Heart right ventricle (tissue), 16 donors: ENCODE measurements at regions not wholly inside any gene's neighbourhood (a gene's known extent, or its start where the extent isn't known, plus 50 kb on each side); places are given as distances from the start of the nearest gene placed in this dataset.
"Not testable (repeated sequence)": the region's sequence is repeated elsewhere in the genome, so short reads cannot be mapped to it uniquely, and the experiment has no call there.

Experiments
- ATAC-seq, 8 donors: fragments of 200-7000 bp; cut with Tn5 transposase; one replicate each; pipeline ENCODE4 v1.9.1; 2020; ENCODE audit warnings: mild to moderate bottlenecking in 8 of 8, moderate library complexity in 8 of 8, moderate number of reproducible peaks in 1 of 8
- DNase-seq, 2 donors: peaks; one replicate each; pipeline ENCODE4 v3.0.0-alpha.2; 2020
- H3K27ac ChIP-seq, 10 donors: fragments of 200-600 bp; sonication (generic) in 2 of 10; one replicate each; pipeline versions ENCODE4 v1.5.0 to v1.8.0; 2020 to 2022; ENCODE audit warnings: mild to moderate bottlenecking in 3 of 10
- H3K27me3 ChIP-seq, 7 donors: fragments of 200-600 bp; one replicate each; pipeline ENCODE4 v1.8.0; 2021 to 2022; ENCODE audit warnings: mild to moderate bottlenecking in 2 of 7
- H3K36me3 ChIP-seq, 9 donors: fragments of 200-600 bp; sonication (generic) in 1 of 9; one replicate each; pipeline versions ENCODE4 v1.5.0 to v1.8.0; 2020 to 2022; ENCODE audit warnings: mild to moderate bottlenecking in 2 of 9
- H3K4me1 ChIP-seq, 9 donors: fragments of 200-600 bp; sonication (generic) in 1 of 9; one replicate each; pipeline versions ENCODE4 v1.5.0 to v1.8.0; 2020 to 2022; ENCODE audit warnings: mild to moderate bottlenecking in 4 of 9
- H3K4me3 ChIP-seq, 10 donors: fragments of 200-600 bp; sonication (generic) in 2 of 10; one replicate each; pipeline versions ENCODE4 v1.5.0 to v1.8.0; 2020 to 2022; ENCODE audit warnings: mild to moderate bottlenecking in 7 of 10, moderate library complexity in 2 of 10
- H3K9me3 ChIP-seq, 11 donors: fragments of 200-600 bp in 10 of 11; sonication (generic) in 2 of 11; one replicate each; pipeline versions ENCODE4 v1.5.0 to v1.8.0; 2013 to 2022; ENCODE audit warnings: mild to moderate bottlenecking in 2 of 11, control low read depth in 1 of 11, moderate library complexity in 1 of 11
- WGBS, 2 donors: extraction: QIAGEN DNeasy Blood & Tissue Kit; methylation state at CpG; one replicate each; pipeline ENCODE4 v1.1.7; 2013; ENCODE audit warnings: inconsistent platforms in 1 of 2; 5-methylcytosine and 5-hydroxymethylcytosine counted together
- intact Hi-C, 10 donors: fragments of 100-400 bp; cut with DNase I; formaldehyde crosslinking; loops; one replicate each; pipeline versions ENCODE4 v1.11.1 to v1.14.2; 2022
- TF ChIP-seq, protein P1 (sequence below), 9 donors: fragments of 200-600 bp; sonication (generic) in 2 of 9; IDR thresholded peaks; one replicate each; pipeline versions ENCODE4 v1.5.0 to v1.8.0; 2021 to 2022; ENCODE audit warnings: antibody characterized with exemption in 9 of 9, mild to moderate bottlenecking in 5 of 9, moderate library complexity in 1 of 9
- donor health status: Arrhythmogenic right ventricular cardiomyopathy.
- donor health status: ischemic (EF 13 %, LVEDD 7.1; RV severe dilation, severe dysfunction).
- donor health status: healthy with polysubstance abuse.
- donor health status: DM: no; HTN: yes; CAD: no.
- donor health status: DM: no; HTN: no; CAD: no.
- donor health status: ischemic (EF 25% LVEDD 6.9; RV normal size, moderate dysfunction).
- donor health status: ischemic (EF 25% LVEDD 5.7; RV mildly dilated, moderate dysfunction).
- donor health status: healthy.
- donor health status: DM: yes; HTN: yes; CAD: no.
- donor health status: Ischemic cardiomyopathy.
- donor health status: ischemic (EF 35%, LVEDD 5.7; RV mildly dilated, moderate dysfunction).
- donor health status: nonischemic (EF 11% LVEDD 7.7; RV severe dilation, severe dysfunction).
- donor health status: DM: yes; HTN: yes; CAD: no.
- donor health status: PGD.
- donor health status: ischemic (EF 29% LVEDD 5.4; RV normal size, mild dysfunction).
- donor health status: nonischemic (EF 23%, LVEDD 6.1; RV moderate dilation, normal function).

DNA sequence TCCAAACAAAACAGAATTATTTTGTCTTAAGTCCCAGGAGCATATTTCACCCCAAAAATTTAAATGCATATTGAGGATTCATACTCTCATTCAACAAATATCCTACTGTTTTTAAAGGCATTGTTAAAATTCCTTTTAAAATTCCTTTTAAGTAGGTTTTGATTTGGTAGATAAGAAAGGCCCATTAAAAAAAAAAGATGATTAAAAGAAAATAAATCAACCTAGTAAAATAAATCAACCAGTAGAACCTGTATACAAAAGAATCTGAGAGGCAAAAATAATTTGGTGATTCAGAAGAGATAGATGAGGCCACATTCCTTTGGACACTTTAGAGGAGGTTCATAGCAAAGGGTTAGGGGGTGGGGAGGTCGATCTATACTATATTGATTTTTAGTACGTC, 585.3 kb upstream of the TLE4 start:
- Histone ChIP-seq H3K27me3 (no peaks in the 10 kb centered on the region), H3K27ac (no peak overlapping the region), H3K9me3 (no peaks in the 10 kb centered on the region), H3K36me3 (no peaks in the 10 kb centered on the region), H3K4me1 (no peaks in the 10 kb centered on the region), H3K4me3 (no peak overlapping the region)
- ATAC-seq: no peak
- 80 to 81% methylated on average over 2 of the region's 2 CpGs for WGBS, 2 donors
- intact Hi-C loops: no loop called here
- DNase-seq: no peak
- TF ChIP-seq, protein P1, sequence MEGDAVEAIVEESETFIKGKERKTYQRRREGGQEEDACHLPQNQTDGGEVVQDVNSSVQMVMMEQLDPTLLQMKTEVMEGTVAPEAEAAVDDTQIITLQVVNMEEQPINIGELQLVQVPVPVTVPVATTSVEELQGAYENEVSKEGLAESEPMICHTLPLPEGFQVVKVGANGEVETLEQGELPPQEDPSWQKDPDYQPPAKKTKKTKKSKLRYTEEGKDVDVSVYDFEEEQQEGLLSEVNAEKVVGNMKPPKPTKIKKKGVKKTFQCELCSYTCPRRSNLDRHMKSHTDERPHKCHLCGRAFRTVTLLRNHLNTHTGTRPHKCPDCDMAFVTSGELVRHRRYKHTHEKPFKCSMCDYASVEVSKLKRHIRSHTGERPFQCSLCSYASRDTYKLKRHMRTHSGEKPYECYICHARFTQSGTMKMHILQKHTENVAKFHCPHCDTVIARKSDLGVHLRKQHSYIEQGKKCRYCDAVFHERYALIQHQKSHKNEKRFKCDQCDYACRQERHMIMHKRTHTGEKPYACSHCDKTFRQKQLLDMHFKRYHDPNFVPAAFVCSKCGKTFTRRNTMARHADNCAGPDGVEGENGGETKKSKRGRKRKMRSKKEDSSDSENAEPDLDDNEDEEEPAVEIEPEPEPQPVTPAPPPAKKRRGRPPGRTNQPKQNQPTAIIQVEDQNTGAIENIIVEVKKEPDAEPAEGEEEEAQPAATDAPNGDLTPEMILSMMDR (IDR thresholded peaks at IDR 0.05): no peak

DNA sequence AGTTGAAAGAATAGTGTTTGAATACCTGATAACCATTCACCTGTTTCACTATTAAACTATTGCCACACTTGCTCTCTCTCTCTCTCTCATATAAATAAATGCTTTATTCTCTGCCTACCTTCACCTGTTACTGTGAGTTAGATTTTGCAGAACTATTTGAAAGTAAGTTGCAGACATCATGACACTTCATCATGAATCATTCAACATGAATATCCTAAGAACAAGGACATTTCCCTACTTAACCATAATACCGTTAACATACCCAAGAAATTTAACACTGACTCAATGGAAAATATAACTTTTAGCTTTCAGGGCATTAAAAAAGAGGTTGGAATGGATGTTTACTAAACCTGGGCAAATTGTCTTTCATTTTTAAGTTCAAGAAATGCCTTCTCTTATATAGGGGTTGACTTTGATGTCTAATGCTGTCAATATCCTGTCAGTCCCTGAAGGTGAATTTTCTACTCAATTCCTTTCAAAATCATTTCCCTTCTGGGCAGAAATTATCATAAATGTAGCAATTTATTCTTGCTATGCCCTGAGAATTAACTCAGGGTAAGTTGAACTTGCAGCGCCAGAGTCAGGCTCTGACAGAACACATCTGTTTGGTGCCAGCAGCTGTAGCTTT, 582.6 kb upstream of the TLE4 start:
- intact Hi-C loops: no loop called here

DNA sequence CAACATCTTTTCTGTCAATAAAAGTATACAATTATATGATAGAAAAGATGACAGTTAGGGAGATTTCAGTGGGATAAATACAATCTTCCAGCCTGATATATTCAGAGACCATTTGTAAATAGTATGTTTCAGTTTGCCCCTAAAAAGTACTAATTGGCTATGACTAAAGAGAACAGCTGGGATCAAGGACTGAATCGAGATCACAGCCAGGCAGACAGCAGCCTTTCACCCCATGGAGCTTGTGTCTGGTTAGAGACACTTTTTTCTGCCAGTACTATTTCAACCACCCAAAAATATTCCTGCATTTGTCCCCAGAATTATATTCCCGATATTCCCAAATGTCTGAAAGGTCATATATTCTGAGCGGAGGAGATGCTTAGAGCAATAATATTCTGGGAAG, 577.3 kb upstream of the TLE4 start:
- WGBS, 2 donors: 66 to 67% methylated on average over 3 of the region's 3 CpGs

More for the DNA sequence above, 582.6 kb upstream of the TLE4 start:
- Histone ChIP-seq H3K4me3 (no peak overlapping the region), H3K27me3 (no peaks in the 10 kb centered on the region), H3K36me3 (no peaks in the 10 kb centered on the region), H3K27ac (no peak overlapping the region), H3K9me3 (no peaks in the 10 kb centered on the region), H3K4me1 (no peaks in the 10 kb centered on the region)
- whole genome bisulfite sequencing, 2 donors: 78 to 89% methylated on average over 2 of the region's 2 CpGs
- TF ChIP-seq, protein P1 (IDR thresholded peaks at IDR 0.05): no peak
- DNase-seq: no peak
- no peak for ATAC-seq

DNA sequence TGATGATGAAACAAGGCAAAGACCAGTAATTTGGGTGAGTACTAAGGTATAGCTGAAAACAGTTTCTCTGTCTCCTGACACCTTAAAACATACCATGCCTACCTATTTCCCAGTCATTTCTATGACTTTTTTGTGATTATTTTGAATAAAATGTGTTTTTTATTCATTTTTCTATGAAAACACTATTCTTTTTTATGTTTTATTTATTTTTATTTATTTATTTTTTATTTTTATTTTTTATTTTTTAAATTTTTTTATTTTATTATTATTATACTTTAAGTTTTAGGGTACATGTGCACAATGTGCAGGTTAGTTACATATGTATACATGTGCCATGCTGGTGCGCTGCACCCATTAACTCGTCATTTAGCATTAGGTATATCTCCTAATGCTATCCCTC, 576.8 kb upstream of the TLE4 start:
- H3K36me3 ChIP-seq, H3K9me3 ChIP-seq, H3K27me3 ChIP-seq, DNase-seq, H3K4me3 ChIP-seq, intact Hi-C loops, H3K4me1 ChIP-seq, ATAC-seq, H3K27ac ChIP-seq: not testable (repeated sequence)
- WGBS, 2 donors: 86 to 94% methylated on average over 2 of the region's 2 CpGs

More for the DNA sequence above, 577.3 kb upstream of the TLE4 start:
- Histone ChIP-seq H3K4me1 (no peaks in the 10 kb centered on the region), H3K27ac (no peak overlapping the region), H3K4me3 (no peak overlapping the region), H3K9me3 (peaks cover 0 to 6% (median 0%) of the 10 kb centered on the region in 11 donors), H3K36me3 (no peaks in the 10 kb centered on the region), H3K27me3 (no peaks in the 10 kb centered on the region)
- no peak for ATAC-seq
- no peak for DNase-seq
- intact Hi-C loops: no loop called here
- TF ChIP-seq, protein P1 (IDR thresholded peaks at IDR 0.05): no peak

DNA sequence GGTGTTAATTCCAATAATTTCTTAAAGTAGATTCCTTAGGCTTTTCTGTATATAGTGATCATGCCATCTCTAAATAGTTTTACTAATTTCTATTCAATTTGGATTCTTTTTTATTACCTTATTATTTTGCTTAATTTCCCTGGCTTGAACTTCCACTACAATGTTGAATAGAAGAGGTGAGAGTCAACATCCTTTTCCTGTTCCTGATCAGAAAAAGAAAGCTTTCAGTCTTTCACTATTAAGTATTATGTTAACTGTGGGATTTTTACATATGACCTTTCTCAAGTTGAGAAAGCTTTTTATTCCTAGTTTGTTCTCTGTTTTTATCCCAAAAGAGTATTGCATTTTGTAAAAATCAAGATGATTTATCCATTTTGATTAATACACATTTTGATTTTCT, 574.5 kb upstream of the TLE4 start:
- ATAC-seq: no peak

More for the DNA sequence above, 574.5 kb upstream of the TLE4 start:
- Histone ChIP-seq H3K4me1 (no peaks in the 10 kb centered on the region), H3K4me3 (no peak overlapping the region), H3K36me3 (no peaks in the 10 kb centered on the region), H3K27ac (no peak overlapping the region), H3K9me3 (peaks cover 0 to 6% (median 0%) of the 10 kb centered on the region in 11 donors), H3K27me3 (no peaks in the 10 kb centered on the region)
- no peak for DNase-seq
- TF ChIP-seq, protein P1 (IDR thresholded peaks at IDR 0.05): no peak
- intact Hi-C loops: no loop called here
